ENCODE measurements at regions not wholly inside any gene's neighbourhood (a gene's known extent, or its start where the extent isn't known, plus 50 kb on each side); places are given as distances from the start of the nearest gene placed in this dataset.

DNA sequence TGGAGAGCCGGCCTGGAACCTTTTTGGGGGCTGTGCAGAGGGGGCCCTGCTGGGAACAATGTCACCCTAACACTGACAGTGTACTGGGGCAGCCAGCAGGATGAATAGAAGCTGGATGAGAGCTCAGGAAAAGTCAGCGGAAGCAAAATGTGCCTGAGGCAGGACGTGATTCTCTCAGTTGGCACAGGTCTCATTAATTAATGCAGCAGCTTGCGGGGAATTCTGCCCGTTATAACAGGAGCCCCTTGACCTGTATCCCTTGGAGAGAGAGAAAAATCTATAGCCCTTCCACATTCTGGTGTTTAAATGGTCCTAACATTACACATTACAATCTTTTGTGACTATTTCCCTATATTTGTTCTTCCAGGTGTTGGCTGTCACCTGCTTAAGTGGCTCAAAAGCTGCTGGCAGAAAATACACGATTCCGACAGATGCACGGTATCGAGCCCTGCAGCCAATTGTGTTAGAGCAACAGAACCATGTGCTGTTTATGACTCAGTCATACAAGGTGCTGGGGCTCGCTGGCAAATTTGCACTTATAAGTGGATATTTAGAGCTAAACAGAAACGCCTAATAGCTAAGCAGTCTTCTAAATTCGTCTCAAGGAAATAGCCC lies 854.7 kb downstream of the AACS start:
- no peaks in the 10 kb centered on the region for H3K9me3 ChIP-seq
- 65% methylated on average over 11 of the region's 12 CpGs for WGBS (ENCODE audit: insufficient coverage, low coverage, low lambda C conversion rate, missing lambda C conversion rate)
- TF ChIP-seq, protein P1, sequence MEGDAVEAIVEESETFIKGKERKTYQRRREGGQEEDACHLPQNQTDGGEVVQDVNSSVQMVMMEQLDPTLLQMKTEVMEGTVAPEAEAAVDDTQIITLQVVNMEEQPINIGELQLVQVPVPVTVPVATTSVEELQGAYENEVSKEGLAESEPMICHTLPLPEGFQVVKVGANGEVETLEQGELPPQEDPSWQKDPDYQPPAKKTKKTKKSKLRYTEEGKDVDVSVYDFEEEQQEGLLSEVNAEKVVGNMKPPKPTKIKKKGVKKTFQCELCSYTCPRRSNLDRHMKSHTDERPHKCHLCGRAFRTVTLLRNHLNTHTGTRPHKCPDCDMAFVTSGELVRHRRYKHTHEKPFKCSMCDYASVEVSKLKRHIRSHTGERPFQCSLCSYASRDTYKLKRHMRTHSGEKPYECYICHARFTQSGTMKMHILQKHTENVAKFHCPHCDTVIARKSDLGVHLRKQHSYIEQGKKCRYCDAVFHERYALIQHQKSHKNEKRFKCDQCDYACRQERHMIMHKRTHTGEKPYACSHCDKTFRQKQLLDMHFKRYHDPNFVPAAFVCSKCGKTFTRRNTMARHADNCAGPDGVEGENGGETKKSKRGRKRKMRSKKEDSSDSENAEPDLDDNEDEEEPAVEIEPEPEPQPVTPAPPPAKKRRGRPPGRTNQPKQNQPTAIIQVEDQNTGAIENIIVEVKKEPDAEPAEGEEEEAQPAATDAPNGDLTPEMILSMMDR (IDR thresholded peaks at IDR 0.05), result no peak
- TF ChIP-seq POLR2A (IDR thresholded peaks at IDR 0.05), result no peak
- no peak overlapping the region for H3K4me3 ChIP-seq
- intact Hi-C loops (cut with DNase I), result no loop called here
- ATAC-seq, result no peak
- H3K27ac ChIP-seq, result no peak overlapping the region
- H3K4me1 ChIP-seq, result no peaks in the 10 kb centered on the region
- no peaks in the 10 kb centered on the region for H3K27me3 ChIP-seq
- no peak for DNase-seq
- no peaks in the 10 kb centered on the region for H3K36me3 ChIP-seq

DNA sequence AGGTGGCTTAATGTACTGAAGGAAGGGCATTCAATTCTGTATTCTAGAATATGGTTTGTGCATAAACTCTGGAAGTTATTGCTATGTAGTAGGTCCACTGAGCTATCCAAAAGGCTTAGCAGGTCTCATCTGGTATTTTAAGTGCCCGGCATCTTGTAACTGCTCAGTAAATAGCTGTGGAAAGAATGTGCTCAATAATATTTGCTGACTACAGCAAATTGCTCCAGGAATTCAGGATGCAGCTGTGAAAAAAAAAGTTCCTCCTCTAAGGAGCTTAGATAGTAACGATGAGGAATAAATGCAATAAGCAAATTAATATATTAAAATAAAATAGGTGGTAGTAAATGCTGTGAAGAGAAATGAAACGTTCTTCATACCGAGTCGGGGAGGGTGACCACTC lies 857.1 kb downstream of the AACS start:
- DNase-seq (no peak), ATAC-seq (no peak)
- intact Hi-C loops (cut with DNase I), result no loop called here
- H3K27ac ChIP-seq, result no peak overlapping the region
- no peak for TF ChIP-seq POLR2A (IDR thresholded peaks at IDR 0.05)
- TF ChIP-seq, protein P1 (IDR thresholded peaks at IDR 0.05), result no peak
- WGBS (ENCODE audit: insufficient coverage, low coverage, low lambda C conversion rate, missing lambda C conversion rate), result 60% methylated on average over 5 of the region's 5 CpGs
- H3K4me3 ChIP-seq, result no peak overlapping the region
- H3K27me3 ChIP-seq, result no peaks in the 10 kb centered on the region
- no peaks in the 10 kb centered on the region for H3K36me3 ChIP-seq
- no peaks in the 10 kb centered on the region for H3K9me3 ChIP-seq
- no peaks in the 10 kb centered on the region for H3K4me1 ChIP-seq

DNA sequence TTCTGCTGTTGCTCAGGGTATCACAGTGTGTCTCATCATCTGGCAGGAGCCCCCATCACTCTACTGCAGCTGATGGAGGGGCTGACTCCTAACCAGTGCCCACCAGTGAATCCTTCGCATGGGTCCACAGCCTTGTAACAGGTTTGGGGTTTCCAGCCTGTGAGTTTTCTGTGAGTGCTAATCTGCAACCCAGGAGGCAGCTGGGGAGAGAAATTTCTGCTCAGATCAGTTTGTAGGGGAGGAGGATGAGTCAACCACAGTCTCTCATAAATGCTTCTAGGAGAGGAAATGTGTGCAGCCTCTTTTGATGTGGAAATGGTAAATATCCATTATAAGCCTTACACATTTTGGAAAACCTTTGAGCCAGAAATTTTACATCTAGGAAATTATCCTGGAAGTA lies 871.3 kb downstream of the AACS start:
- Histone ChIP-seq H3K36me3 (no peaks in the 10 kb centered on the region), H3K27ac (no peak overlapping the region), H3K4me1 (no peaks in the 10 kb centered on the region), H3K27me3 (no peaks in the 10 kb centered on the region), H3K9me3 (no peaks in the 10 kb centered on the region), H3K4me3 (no peak overlapping the region)
- no CpG with 5 or more reads among the region's 1 CpG for WGBS (ENCODE audit: insufficient coverage, low coverage, low lambda C conversion rate, missing lambda C conversion rate)
- ATAC-seq (no peak), DNase-seq (no peak)
- TF ChIP-seq, protein P1 (IDR thresholded peaks at IDR 0.05), result no peak
- TF ChIP-seq POLR2A (IDR thresholded peaks at IDR 0.05), result no peak
- intact Hi-C loops (cut with DNase I), result no loop called here

DNA sequence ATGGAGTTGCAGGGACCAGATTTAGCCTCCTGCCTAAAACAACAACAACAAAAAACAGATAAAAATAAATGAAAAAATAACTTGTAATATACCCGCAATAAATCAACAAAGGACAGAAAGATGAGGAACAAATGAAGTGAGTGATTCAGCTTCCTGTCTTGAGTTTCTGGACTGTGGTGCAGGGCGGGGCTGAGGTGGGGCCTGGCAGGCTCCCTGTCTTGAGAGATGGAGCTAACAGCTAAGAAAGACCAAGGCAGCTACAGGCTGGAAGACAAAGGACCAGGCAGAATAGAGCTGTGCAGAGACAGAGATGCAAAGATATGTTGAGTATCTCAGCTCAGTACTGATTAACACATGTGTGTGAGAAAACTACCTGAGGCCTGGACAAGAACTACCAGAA lies 879.2 kb downstream of the AACS start:
- no peaks in the 10 kb centered on the region for H3K4me1 ChIP-seq
- H3K36me3 ChIP-seq, result no peaks in the 10 kb centered on the region
- TF ChIP-seq, protein P1 (IDR thresholded peaks at IDR 0.05), result no peak
- no peaks in the 10 kb centered on the region for H3K27me3 ChIP-seq
- H3K27ac ChIP-seq, result no peak overlapping the region
- DNase-seq (no peak), ATAC-seq (no peak)
- no peak overlapping the region for H3K4me3 ChIP-seq
- 90% methylated on average over 2 of the region's 2 CpGs for WGBS (ENCODE audit: insufficient coverage, low coverage, low lambda C conversion rate, missing lambda C conversion rate)
- intact Hi-C loops (cut with DNase I), result no loop called here
- H3K9me3 ChIP-seq, result no peaks in the 10 kb centered on the region

DNA sequence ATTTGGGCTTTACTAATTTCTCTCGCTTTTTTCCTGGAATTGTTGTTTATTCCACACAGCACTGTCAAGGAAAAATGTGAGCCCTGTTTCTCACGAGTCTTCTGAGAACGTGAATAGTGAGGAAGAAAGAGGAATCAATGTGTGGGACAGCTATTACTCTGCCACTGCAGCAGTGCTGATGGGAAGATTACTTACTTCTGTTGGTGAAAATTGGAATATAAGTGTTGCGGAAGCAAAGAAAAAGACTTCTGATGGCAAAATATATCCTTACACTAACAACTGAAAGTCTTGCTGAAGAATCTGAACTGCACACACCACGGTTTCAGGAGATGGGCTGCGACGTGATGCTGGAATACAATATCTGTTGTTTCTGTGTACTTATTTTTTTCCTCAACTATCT lies 884.2 kb downstream of the AACS start:
- no peak overlapping the region for H3K27ac ChIP-seq
- no peak for ATAC-seq
- intact Hi-C loops (cut with DNase I), result no loop called here

More for the DNA sequence above, 884.2 kb downstream of the AACS start:
- no peak for TF ChIP-seq POLR2A (IDR thresholded peaks at IDR 0.05)
- WGBS (ENCODE audit: insufficient coverage, low coverage, low lambda C conversion rate, missing lambda C conversion rate), result 65% methylated on average over 7 of the region's 7 CpGs
- no peak for DNase-seq
- Histone ChIP-seq H3K4me1 (no peaks in the 10 kb centered on the region), H3K4me3 (no peak overlapping the region), H3K9me3 (no peaks in the 10 kb centered on the region), H3K36me3 (no peaks in the 10 kb centered on the region), H3K27me3 (no peaks in the 10 kb centered on the region)
